ENCODE measurements at regions not wholly inside any gene's neighbourhood (a gene's known extent, or its start where the extent isn't known, plus 50 kb on each side); places are given as distances from the start of the nearest gene placed in this dataset.

DNA sequence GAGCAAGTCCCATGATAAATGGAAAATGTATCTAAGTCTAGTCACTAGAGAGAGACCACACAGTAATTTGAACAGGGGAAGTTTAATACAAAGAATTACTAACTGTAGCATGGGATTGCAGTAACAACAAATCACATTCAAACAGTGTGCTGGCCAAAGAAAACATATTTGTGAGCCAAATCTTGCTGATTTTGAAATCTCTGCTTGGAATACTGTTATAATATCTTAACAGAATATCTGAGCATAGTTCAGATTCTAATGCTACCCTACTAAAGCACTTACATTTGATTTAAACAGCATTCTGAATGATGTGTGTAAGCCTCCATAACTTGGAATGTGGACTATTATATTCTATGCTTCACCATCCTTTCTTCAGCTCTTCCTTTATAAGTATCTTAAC, 270.0 kb upstream of the BRINP3 start:
- TF ChIP-seq, protein P1, sequence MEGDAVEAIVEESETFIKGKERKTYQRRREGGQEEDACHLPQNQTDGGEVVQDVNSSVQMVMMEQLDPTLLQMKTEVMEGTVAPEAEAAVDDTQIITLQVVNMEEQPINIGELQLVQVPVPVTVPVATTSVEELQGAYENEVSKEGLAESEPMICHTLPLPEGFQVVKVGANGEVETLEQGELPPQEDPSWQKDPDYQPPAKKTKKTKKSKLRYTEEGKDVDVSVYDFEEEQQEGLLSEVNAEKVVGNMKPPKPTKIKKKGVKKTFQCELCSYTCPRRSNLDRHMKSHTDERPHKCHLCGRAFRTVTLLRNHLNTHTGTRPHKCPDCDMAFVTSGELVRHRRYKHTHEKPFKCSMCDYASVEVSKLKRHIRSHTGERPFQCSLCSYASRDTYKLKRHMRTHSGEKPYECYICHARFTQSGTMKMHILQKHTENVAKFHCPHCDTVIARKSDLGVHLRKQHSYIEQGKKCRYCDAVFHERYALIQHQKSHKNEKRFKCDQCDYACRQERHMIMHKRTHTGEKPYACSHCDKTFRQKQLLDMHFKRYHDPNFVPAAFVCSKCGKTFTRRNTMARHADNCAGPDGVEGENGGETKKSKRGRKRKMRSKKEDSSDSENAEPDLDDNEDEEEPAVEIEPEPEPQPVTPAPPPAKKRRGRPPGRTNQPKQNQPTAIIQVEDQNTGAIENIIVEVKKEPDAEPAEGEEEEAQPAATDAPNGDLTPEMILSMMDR (IDR thresholded peaks at IDR 0.05; ENCODE audit: poor library complexity), result no peak
- TF ChIP-seq EZH2 (IDR thresholded peaks at IDR 0.05; ENCODE audit: borderline replicate concordance), result no peak
- no peak for TF ChIP-seq EZH2phosphoT487 (IDR thresholded peaks at IDR 0.05; ENCODE audit: low read depth, severe bottlenecking, unreplicated experiment)
